IMR-90 (cell line): ENCODE measurements at regions not wholly inside any gene's neighbourhood (a gene's known extent, or its start where the extent isn't known, plus 50 kb on each side); places are given as distances from the start of the nearest gene placed in this dataset.

Experiments used
- ATAC-seq: fragments of 200-7000 bp; cut with Tn5 transposase; 2 replicates; pipeline ENCODE4 v1.9.1; 2020; ENCODE audit warnings: low read depth, mild to moderate bottlenecking, moderate library complexity
- BruUV-seq: library from RNA; stranded (reverse); fragments of 400-500 nt; replicated peaks from 2 replicates; lab custom pipeline; 2021; lab: Mats Ljungman, UMichigan
- CTCF ChIA-PET: fragments of 300-600 bp; formaldehyde crosslinking; extraction: SDS; loops from one replicate; lab custom pipeline; 2021; ENCODE audit warnings: antibody characterized with exemption; lab: Yijun Ruan, JAX
- POLR2A ChIA-PET: fragments of 300-600 bp; sonication (Branson Sonifier 250); formaldehyde crosslinking; loops from one replicate; lab custom pipeline; 2022; ENCODE audit warnings: antibody characterized with exemption; ENCODE audit not compliant: unreplicated experiment; lab: Charles Lee
- DNase-seq: peaks from one replicate; pipeline ENCODE4 v3.0.0; 2013
- H2AFZ ChIP-seq: replicated peaks from 2 replicates; pipeline ENCODE3; 2013; ENCODE audit warnings: low read length, mild to moderate bottlenecking; ENCODE audit not compliant: poor library complexity
- H2AK5ac ChIP-seq: 2 replicates; pipeline ENCODE4 v1.6.1; 2013; ENCODE audit warnings: low read depth, low read length, inconsistent platforms
- H2AK9ac ChIP-seq: replicated peaks from 2 replicates; pipeline ENCODE3; 2013; ENCODE audit warnings: mild to moderate bottlenecking, low read depth, low read length, moderate library complexity; ENCODE audit not compliant: poor library complexity
- H2BK120ac ChIP-seq: 2 replicates; pipeline ENCODE4 v1.6.1; 2013; ENCODE audit warnings: low read depth, low read length, inconsistent platforms
- H2BK15ac ChIP-seq: 3 replicates; pipeline ENCODE4 v1.6.1; 2013; ENCODE audit warnings: low read depth, low read length, inconsistent platforms
- H2BK20ac ChIP-seq: 2 replicates; pipeline ENCODE4 v1.6.1; 2013; ENCODE audit warnings: low read depth, mild to moderate bottlenecking, inconsistent platforms, low read length, moderate library complexity
- H2BK5ac ChIP-seq: 2 replicates; pipeline ENCODE4 v1.6.1; 2013; ENCODE audit warnings: mild to moderate bottlenecking, low read depth, low read length, inconsistent platforms; ENCODE audit not compliant: poor library complexity, severe bottlenecking
- H3K14ac ChIP-seq: replicated peaks from 2 replicates; pipeline ENCODE4 v1.6.1; 2013; ENCODE audit warnings: low read depth, low read length, inconsistent platforms
- H3K18ac ChIP-seq: 2 replicates; pipeline ENCODE4 v1.6.1; 2013; ENCODE audit warnings: low read depth, low read length, control low read depth
- H3K23ac ChIP-seq: 2 replicates; pipeline ENCODE4 v1.6.1; 2013; ENCODE audit warnings: low read depth, low read length, inconsistent platforms
- H3K27ac ChIP-seq: 2 replicates; pipeline ENCODE4 v1.5.1; 2013; ENCODE audit warnings: mild to moderate bottlenecking, control low read depth, low read length; ENCODE audit not compliant: insufficient read depth
- H3K27me3 ChIP-seq: 2 replicates; pipeline ENCODE4 v1.6.1; 2013; ENCODE audit warnings: low read length; ENCODE audit not compliant: control insufficient read depth, insufficient read depth
- H3K36me3 ChIP-seq: 2 replicates; pipeline ENCODE4 v1.6.1; 2013; ENCODE audit warnings: low read length, mixed read lengths; ENCODE audit not compliant: control insufficient read depth, insufficient read depth
- H3K4ac ChIP-seq: 2 replicates; pipeline ENCODE4 v1.6.1; 2013; ENCODE audit warnings: low read depth, low read length, inconsistent platforms
- H3K4me1 ChIP-seq: 2 replicates; pipeline ENCODE4 v1.6.1; 2013; ENCODE audit warnings: low read length, mixed read lengths; ENCODE audit not compliant: control insufficient read depth, insufficient read depth
- H3K4me2 ChIP-seq: 2 replicates; pipeline ENCODE4 v1.6.1; 2013; ENCODE audit warnings: low read depth, mild to moderate bottlenecking, control low read depth, low read length, moderate library complexity
- H3K4me3 ChIP-seq: 2 replicates; pipeline ENCODE4 v1.5.1; 2013; ENCODE audit warnings: low read depth, mild to moderate bottlenecking, control low read depth, low read length, moderate library complexity; ENCODE audit not compliant: insufficient read depth
- H3K56ac ChIP-seq: 2 replicates; pipeline ENCODE4 v1.6.1; 2013; ENCODE audit warnings: low read length, inconsistent platforms; ENCODE audit not compliant: insufficient read depth; ENCODE audit errors: extremely low read depth
- H3K79me1 ChIP-seq, 2 experiments: 2 replicates each; pipeline ENCODE4 v1.6.1; 2013; ENCODE audit warnings: low read length in 2 of 2, inconsistent platforms in 1 of 2, low read depth in 1 of 2
- H3K9ac ChIP-seq: 2 replicates; pipeline ENCODE4 v1.6.1; 2013; ENCODE audit warnings: low read depth, low read length, control low read depth
- H3K9me1 ChIP-seq: 2 replicates; pipeline ENCODE4 v1.6.1; 2013; ENCODE audit warnings: low read length, inconsistent platforms; ENCODE audit not compliant: insufficient read depth
- H3K9me3 ChIP-seq: 2 replicates; pipeline ENCODE4 v1.6.1; 2013; ENCODE audit warnings: low read length; ENCODE audit not compliant: control insufficient read depth, insufficient read depth
- H4K20me1 ChIP-seq: 2 replicates; pipeline ENCODE4 v1.6.1; 2013; ENCODE audit warnings: low read length, inconsistent platforms; ENCODE audit not compliant: insufficient read depth
- H4K5ac ChIP-seq: 2 replicates; pipeline ENCODE4 v1.6.1; 2013; ENCODE audit warnings: mild to moderate bottlenecking, low read depth, low read length, control low read depth
- H4K8ac ChIP-seq, 2 experiments: 2 replicates each; pipeline ENCODE4 v1.6.1; 2013; ENCODE audit warnings: low read depth in 2 of 2, low read length in 2 of 2, control low read depth in 1 of 2, inconsistent platforms in 1 of 2
- H4K91ac ChIP-seq: 2 replicates; pipeline ENCODE4 v1.6.1; 2013; ENCODE audit warnings: low read depth, low read length, inconsistent platforms; ENCODE audit not compliant: insufficient read depth
- BHLHE40 ChIP-seq: fragments of 150-350 bp; IDR thresholded peaks from 2 replicates; pipeline ENCODE4 v1.6.1; 2016; ENCODE audit warnings: mild to moderate bottlenecking, low read depth, low read length
- CTCF ChIP-seq: conservative IDR thresholded peaks from 2 replicates; pipeline ENCODE4 v1.5.1; 2012; ENCODE audit warnings: mild to moderate bottlenecking, low read depth, low read length, improper control_type of control experiment
- RAD21 ChIP-seq: IDR thresholded peaks from 2 replicates; pipeline ENCODE4 v1.6.1; 2012; ENCODE audit warnings: low read length, improper control_type of control experiment
- SMC3 ChIP-seq: fragments of 150-350 bp; IDR thresholded peaks from 2 replicates; pipeline ENCODE4 v1.6.1; 2016; ENCODE audit warnings: low read depth, mild to moderate bottlenecking, antibody characterized with exemption, low read length, moderate library complexity
- dilution Hi-C: fragments of 300-500 bp; cut with HindIII; formaldehyde crosslinking; loops from one replicate; pipeline ENCODE4 v1.14.3; 2018; ENCODE audit warnings: low sequenced_read_pairs; ENCODE audit not compliant: unreplicated experiment
- in situ Hi-C: fragments of 300-500 bp; cut with MboI; formaldehyde crosslinking; loops from 3 replicates; pipeline ENCODE4 v1.14.3; 2019; ENCODE audit warnings: low sequenced_read_pairs, inconsistent platforms, mixed read lengths
- intact Hi-C: fragments of 100-400 bp; cut with micrococcal nuclease; formaldehyde crosslinking; loops from 2 replicates; pipeline ENCODE4 v1.10.0; 2022

GRCh38 chr2:146661473-146662096 lies 1183.2 kb upstream of the ACVR2A start:
- H3K18ac ChIP-seq: no peak overlapping the region
- no peak overlapping the region for H2BK20ac ChIP-seq
- no peak overlapping the region for H3K9ac ChIP-seq
- no peaks in the 10 kb centered on the region for H3K9me3 ChIP-seq
- no peak overlapping the region for H3K23ac ChIP-seq
- no peak overlapping the region for H2AK5ac ChIP-seq
- H3K14ac ChIP-seq: no peak overlapping the region
- TF ChIP-seq CTCF (peak; percentile 79), RAD21 (peak; percentile 85), BHLHE40 (no peak), SMC3 (peak; percentile 62)
- in situ Hi-C loops: loop anchor here (10.0 kb wide), 1 partner anchor 897 kb away; no protein-coding TSS in a partner anchor
- intact Hi-C loops: loop anchor here (2.0 to 5.0 kb wide), 4 partner anchors 129 to 903 kb away; no protein-coding TSS in a partner anchor
- no peaks in the 10 kb centered on the region for H3K9me1 ChIP-seq
- BruUV-seq: no TSS peak
- H2AFZ ChIP-seq: no peak overlapping the region
- H3K27me3 ChIP-seq: no peaks in the 10 kb centered on the region
- no peak overlapping the region for H2BK15ac ChIP-seq
- H2BK5ac ChIP-seq: no peak overlapping the region
- no peak overlapping the region for H3K56ac ChIP-seq
- H4K91ac ChIP-seq: no peak overlapping the region
- CTCF ChIA-PET: no interaction called here
- H3K27ac ChIP-seq: no peak overlapping the region
- H4K5ac ChIP-seq: no peak overlapping the region
- no peaks in the 10 kb centered on the region for H3K36me3 ChIP-seq
- no peaks in the 10 kb centered on the region for H3K4me1 ChIP-seq
- ATAC-seq (peak; percentile 69), DNase-seq (peak; percentile 60)
- H3K79me1 ChIP-seq: no peaks in the 10 kb centered on the region
- H2AK9ac ChIP-seq: no peak overlapping the region
- dilution Hi-C loops: no loop called here
- no peak overlapping the region for H2BK120ac ChIP-seq
- H4K20me1 ChIP-seq: no peaks in the 10 kb centered on the region
- no peak overlapping the region for H3K4ac ChIP-seq
- no peak overlapping the region for H3K4me2 ChIP-seq
- POLR2A ChIA-PET: no interaction called here
- H4K8ac ChIP-seq: no peak overlapping the region
- H3K4me3 ChIP-seq: no peak overlapping the region
